ENCODE measurements at regions not wholly inside any gene's neighbourhood (a gene's known extent, or its start where the extent isn't known, plus 50 kb on each side); places are given as distances from the start of the nearest gene placed in this dataset.

- no peak for ATAC-seq
Measured at GRCh38 chr4:180694875-180695274, 1548.3 kb upstream of the TENM3 start.

- ATAC-seq: no peak
Measured at GRCh38 chr4:180695851-180696250, 1547.4 kb upstream of the TENM3 start.

GRCh38 chr4:180696460-180697092, 1546.6 kb upstream of the TENM3 start:
- ATAC-seq: no peak

GRCh38 chr4:180698550-180699195, 1544.5 kb upstream of the TENM3 start:
- no peak for ATAC-seq

GRCh38 chr4:180706766-180707165, 1536.4 kb upstream of the TENM3 start:
- ATAC-seq: no peak

- no peak for ATAC-seq
Measured at GRCh38 chr4:180710628-180711337, 1532.4 kb upstream of the TENM3 start.

GRCh38 chr4:180717451-180718033, 1525.7 kb upstream of the TENM3 start:
- ATAC-seq: no peak

GRCh38 chr4:180721356-180721755, 1521.8 kb upstream of the TENM3 start:
- no peak for ATAC-seq

- ATAC-seq: no peak
Measured at GRCh38 chr4:180726611-180727010, 1516.6 kb upstream of the TENM3 start.

GRCh38 chr4:180727478-180727877, 1515.7 kb upstream of the TENM3 start:
- ATAC-seq: no peak

GRCh38 chr4:180734753-180735432, 1508.3 kb upstream of the TENM3 start:
- ATAC-seq: no peak

- no peak for ATAC-seq
Measured at GRCh38 chr4:180741703-180742102, 1501.5 kb upstream of the TENM3 start.

GRCh38 chr4:180745019-180745418, 1498.2 kb upstream of the TENM3 start:
- ATAC-seq: no peak

- no peak for ATAC-seq
Measured at GRCh38 chr4:180751009-180751408, 1492.2 kb upstream of the TENM3 start.

- ATAC-seq: no peak
Measured at GRCh38 chr4:180757927-180758326, 1485.3 kb upstream of the TENM3 start.

- ATAC-seq: no peak
Measured at GRCh38 chr4:180766045-180766444, 1477.2 kb upstream of the TENM3 start.

GRCh38 chr4:180766944-180767729, 1476.1 kb upstream of the TENM3 start:
- ATAC-seq: no peak

GRCh38 chr4:180768610-180769009, 1474.6 kb upstream of the TENM3 start:
- ATAC-seq: no peak

GRCh38 chr4:180769791-180770190, 1473.4 kb upstream of the TENM3 start:
- no peak for ATAC-seq

- ATAC-seq: no peak
Measured at GRCh38 chr4:180770265-180770664, 1472.9 kb upstream of the TENM3 start.

- ATAC-seq: no peak
Measured at GRCh38 chr4:180784940-180785339, 1458.3 kb upstream of the TENM3 start.

- no peak for ATAC-seq
Measured at GRCh38 chr4:180788729-180789128, 1454.5 kb upstream of the TENM3 start.

All from activated CD4-positive, CD25-positive, alpha-beta regulatory T cell treated with anti-CD3 and anti-CD28 coated beads, Interleukin-2, amount 50 U/mL, for 24 hours (primary cell).